GM19397 (cell line): ENCODE measurements at regions not wholly inside any gene's neighbourhood (a gene's known extent, or its start where the extent isn't known, plus 50 kb on each side); places are given as distances from the start of the nearest gene placed in this dataset.
"Not testable (repeated sequence)": the region's sequence is repeated elsewhere in the genome, so short reads cannot be mapped to it uniquely, and the experiment has no call there.

ENCODE experiments used
- ATAC-seq: cut with Tn5 transposase; IDR thresholded peaks from one replicate; pipeline ENCODE4 v1.9.1; 2021; ENCODE audit warnings: mild to moderate bottlenecking, moderate library complexity; ENCODE audit not compliant: unreplicated experiment

DNA sequence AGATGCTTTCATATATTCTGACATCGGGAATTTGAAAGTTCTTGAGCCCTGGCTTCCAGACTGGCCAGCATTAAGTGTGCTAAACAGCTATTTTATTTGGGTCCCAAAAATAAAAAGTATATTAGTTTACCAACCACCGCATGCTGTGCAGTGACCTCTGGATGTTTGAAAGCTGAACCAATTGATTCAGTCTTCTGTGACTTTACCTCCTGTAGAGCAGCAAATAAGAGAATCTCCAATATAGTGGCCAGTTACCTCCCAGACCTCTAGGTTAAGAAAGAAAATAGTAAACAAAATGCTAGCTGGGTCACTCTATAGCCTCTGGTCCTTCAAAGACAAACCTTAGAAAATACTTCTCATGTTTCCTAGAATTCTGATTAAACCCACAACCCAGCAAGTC is 424.6 kb upstream of the NFE2L3 start:
- ATAC-seq: no peak

DNA sequence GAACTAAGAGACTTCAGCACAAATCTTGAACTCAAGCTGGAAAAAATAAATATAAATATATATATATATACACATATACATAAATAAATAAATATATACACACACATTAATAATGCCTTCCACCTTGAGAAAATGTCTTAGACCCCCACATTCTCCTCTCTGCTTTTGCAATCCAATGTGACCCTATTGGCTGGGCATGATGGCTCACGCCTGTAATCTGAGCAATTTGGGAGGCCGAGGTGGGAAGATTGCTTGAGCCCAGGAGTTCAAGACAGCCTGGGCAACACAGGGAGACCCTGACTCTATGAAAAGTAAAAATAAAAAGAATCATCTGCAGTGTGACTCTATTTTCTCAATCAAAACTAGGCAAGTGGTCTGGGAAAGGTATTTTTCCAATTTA is 424.1 kb upstream of the NFE2L3 start:
- no peak for ATAC-seq

DNA sequence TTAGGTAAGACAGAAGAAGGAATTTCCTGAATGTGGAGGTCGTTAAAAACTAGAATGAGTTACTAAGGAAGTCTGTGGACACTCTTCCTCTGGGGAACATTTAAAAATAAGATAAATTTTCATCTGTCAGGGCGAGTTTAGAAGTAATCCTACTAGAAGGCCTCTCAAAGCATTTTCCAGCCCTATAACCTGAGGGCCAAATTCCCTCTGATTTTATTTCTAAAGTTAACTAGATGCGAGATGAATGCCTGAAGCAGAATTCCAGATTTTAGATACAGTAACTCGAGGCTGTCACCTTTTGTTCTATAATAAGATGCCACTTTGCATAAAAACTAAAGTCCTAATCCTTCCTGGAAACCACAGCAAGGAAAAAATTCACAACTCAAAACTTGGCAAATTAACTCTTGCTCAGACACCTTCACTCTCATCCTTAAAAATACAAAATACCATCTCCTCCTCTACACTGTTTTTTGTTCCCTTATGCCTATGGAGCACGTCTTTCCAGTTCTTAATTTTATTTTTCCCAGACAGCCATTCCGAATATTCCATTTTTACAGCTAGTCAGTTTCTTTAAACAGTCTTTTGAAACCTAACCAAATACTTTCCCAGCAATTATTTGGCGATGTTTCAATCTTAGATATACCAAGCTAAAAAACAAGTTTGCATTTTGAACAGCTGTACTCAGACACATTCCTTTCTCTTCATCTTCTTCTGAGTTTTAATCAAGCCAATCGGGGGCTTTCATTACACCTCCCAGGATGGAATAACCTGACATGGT is 420.7 kb upstream of the NFE2L3 start:
- ATAC-seq: no peak

DNA sequence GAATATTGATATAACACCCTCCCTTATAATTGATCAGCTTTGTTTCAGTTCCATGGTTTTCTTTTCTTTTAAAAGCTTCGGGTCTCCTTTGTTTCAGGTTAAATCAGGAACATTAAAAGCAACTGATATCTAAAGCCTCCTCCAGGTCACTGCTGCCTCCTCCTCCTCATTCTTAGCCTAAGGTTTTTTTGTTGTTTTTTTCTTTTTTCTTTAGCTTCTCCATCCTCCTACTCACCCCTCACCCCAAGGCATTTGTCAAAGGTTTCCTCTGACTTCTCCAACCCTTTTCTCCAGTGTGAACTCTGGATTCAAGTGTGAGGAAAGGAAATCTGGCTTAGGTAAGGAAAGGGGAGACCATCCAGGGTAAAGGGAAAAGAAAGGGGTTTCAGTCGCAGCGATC is 420.2 kb upstream of the NFE2L3 start:
- no peak for ATAC-seq

DNA sequence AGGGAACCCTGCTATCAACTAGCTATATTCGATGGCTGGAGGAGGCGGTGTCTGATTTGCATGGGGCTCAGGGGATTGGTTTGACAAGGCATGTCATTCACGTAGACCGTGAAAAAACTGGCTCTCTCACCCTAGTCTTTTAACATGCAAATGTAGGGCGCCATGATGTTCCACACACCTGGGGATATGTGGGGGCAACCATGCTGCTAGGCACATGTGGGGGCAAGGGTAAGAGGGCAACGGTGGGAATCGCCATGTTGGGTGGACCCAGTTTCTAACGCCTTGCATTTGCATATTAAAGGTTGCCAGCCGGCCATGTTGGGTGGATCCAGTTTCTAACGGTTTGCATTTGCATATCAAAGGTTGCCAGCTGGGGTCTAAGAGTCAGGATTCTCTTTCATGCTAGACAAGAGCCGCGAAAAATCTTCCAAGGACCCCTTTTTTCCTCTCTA is 419.2 kb upstream of the NFE2L3 start:
- ATAC-seq: no peak

DNA sequence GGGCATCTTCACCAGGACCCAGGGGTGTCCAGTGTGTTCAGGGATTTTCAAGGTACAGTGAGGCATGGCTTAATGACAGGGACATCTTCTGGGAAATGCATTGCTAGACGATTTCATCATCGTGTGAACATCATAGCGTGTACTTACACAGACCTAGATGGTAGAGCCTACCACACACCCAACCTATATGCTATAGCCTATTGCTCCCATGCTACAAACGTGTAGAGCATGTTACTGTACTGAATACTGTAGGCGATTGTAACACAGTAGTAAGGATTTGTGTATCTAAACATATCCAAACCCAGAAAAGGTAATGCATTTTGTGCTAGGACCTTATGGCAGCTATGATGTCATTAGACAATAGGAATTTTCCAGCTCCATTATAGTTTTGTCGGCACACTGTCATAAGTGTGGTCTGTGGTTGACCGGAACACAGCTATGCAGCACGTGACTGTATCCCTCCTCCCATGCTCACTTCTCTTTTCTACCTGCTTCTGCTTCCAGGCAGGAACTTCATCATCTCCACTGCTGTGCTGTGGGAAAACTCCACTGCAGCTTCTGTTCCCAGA is 416.2 kb upstream of the NFE2L3 start:
- ATAC-seq: no peak

DNA sequence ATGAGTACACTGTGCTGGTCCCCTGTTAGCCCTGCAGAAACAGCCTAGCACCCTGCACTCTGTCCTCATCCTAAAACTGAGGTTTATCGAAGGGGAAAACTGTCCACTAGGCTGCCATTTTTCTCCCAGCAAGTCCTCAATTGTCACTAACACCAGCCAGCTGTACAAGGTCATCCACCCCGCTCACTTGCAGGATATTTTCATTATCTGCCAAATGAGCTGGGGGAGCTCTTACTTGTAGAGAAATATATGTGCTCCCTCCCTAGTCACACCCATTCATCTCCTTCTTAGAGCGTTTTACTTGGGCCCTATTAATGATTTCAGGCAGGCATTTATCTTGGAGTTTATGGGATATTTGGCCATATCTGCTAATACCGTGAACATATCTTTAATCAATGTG is 413.5 kb upstream of the NFE2L3 start:
- ATAC-seq: no peak

DNA sequence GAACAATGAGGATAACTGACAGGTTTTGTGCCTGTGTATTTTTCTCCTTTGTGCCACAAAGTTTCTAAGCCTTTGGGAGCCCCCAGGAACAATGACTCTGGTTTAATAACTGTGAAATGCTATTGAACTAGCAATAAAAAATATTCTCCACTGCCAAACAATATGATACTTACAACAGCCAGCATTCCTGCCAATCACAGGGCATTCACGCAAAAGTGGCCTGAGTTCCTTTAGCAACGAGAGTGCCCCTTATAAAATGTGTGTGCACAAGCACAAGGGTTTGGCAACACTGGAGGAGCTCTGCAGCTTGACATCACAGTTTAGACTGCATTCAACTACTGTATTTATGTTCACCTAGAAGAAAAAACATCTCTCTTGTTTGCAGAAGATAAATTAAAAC is 412.9 kb upstream of the NFE2L3 start:
- ATAC-seq: no peak

DNA sequence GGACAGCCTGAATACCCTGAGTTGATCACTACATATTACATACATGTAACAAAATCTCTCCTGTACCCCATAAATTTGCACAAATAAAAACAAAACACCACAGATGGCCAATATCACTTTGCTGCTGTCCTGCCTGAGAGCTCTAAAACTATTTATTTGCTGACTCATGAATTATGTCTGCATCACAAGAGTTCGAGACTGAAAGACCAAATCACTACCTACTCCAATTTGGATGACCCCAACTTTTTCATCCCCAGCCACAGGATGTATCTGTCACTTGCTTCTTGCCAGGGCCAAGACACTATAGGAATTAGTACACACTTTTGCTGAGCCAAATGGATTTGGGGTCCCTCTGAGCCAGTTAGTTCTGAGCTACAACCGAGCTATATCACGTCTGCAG is 409.7 kb upstream of the NFE2L3 start:
- ATAC-seq: no peak

DNA sequence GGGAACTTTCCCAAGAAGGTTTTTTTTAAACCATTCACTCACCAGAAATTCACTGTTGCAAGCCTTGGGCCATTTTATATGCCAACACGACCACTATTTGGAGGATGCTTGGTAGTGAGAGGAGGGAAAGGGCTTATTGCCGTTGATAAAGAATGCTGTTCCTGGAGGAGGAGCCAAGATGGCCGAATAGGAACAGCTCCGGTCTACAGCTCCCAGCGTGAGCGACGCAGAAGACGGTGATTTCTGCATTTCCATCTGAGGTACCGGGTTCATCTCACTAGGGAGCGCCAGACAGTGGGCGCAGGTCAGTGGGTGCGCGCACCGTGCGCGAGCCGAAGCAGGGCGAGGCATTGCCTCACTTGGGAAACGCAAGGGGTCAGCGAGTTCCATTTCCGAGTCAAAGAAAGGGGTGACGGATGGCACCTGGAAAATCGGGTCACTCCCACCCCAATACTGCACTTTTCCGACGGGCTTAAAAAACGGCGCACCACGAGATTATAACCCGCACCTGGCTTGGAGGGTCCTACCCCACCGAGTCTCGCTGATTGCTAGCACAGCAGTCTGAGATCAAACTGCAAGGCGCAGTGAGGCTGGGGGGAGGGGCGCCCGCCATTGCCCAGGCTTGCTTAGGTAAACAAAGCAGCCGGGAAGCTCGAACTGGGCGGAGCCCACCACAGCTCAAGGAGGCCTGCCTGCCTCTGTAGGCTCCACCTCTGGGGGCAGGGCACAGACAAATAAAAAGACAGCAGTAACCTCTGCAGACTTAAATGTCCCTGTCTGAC is 408.1 kb upstream of the NFE2L3 start:
- not testable (repeated sequence) for ATAC-seq

DNA sequence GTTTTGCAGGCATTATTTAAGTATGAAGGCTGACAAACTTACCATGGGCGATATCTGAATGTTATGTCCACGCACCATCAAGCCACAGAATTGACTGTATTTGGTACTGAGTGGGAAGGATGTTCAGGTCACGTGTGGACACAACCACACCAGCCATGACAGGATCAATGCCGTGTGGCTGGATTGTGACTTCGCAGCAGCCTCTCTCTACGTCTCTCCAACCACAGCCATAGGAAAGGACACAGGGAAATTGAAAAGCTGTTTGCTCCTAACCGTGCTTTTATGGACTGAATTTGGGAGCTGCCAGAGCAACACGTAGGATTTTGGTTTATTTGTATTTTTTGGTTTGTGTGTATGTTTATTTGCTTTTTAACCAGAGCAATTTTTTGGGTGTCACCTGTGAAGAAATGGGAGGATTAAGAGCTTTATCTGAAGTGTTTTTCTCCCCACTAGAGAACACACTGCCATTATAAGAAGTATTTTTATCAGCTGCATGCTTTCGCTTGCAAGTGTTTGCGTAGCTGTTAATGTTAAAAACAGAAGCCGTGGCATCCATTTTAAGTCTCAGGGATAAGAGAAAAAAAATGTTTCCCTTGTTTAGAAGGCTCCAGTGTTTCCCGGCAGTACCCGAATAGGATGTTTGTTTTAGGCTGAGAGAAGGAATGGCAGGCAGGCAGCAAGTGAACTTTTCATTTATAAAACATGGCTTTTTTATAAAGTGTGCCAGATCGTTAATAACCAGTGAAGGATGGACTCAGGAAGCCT is 401.1 kb upstream of the NFE2L3 start:
- no peak for ATAC-seq

DNA sequence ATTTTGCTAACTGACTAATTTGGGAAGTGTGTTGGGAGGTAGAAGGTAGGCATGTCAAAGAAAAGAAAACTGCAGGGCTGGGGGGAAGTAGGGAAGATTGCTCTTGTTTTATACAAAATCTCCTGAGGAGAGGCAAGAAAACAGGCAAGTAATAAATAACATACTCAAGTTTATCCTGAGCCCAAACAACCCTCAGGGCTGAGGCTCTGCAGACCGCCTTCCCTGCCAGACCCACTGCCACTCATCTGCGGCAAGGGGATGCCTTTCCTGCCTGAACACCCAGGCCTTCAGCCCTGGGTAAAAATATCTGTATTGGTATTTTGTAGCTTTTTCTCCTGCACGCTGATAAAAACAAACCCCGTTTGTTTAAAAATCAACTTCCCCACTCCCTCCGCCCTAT is 399.8 kb upstream of the NFE2L3 start:
- no peak for ATAC-seq

DNA sequence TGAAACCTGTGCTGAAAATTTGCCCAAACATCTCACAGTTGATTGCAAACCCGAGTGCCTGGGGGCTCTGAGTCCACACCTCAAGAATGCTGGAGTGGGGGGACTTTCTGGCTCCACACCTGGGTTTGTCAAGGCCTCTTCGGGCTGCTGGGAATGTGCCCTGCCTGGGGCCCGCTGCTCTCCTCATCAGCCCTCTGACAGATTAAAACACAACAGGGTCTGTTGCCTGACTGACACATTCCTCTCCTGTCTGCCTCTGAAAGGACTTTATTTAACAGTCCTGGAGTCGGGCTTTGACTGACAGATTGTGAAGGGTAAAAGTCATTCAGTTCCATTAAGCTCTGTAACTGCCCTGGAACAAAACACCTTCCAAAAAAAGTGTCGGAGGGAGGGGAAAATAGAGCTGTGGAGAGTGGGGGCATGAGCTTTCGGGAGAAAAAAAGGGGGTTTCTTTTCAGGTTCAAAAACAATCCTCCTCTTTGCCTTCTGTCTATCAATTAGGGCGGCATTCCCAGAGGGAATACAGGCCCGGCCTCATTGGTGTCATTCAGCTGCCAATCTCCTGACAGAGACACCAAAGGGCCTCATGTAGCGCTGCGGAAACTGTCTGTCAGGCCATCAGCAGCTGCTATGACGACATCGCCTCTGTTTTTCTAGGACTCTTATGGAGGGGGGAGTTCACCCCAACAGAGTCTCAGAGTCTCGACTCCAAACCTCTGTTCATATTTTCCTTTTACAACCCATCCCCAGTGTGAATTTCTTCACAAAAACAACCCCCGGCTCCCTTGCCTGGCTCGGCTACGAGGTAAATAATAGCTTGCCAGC is 398.8 kb upstream of the NFE2L3 start:
- ATAC-seq: no peak

DNA sequence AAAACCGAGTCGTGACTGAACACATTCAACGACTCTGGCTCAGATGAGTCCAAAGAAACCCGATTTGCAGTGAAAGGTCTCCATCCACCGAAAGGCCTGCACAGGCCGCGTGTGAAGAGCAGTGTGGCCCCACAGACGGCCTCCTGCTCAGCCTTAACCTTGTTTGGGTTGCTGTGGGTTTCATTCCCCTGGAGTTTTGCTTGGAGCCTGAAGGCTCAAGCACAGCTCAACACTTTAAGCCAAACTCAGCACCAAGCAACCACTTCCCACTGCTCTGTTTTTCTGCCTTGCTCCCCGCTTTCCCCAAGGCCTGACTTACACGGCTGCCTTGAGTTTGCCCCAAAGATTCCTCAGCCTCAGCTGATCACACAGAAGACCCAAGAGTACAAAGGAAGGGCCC is 398.2 kb upstream of the NFE2L3 start:
- no peak for ATAC-seq

DNA sequence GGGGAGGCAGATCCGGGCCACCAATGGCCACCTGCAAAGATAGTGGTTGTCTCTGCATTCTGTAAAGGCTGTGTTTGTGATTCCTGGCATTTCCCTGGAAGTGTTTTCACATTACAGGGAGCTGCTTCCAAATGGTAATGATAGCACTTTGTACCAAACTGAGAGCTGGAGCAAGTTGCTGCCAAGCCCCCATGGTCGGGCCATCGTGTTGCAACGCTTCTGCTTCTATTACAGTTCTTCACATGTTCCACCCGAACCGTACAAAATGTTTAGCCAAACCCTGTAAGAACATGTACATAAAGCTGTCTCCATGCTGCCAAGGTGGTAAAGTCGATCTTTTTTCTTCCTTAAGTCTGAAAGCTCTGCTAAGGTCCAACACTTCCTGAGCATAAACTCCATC is 397.7 kb upstream of the NFE2L3 start:
- no peak for ATAC-seq

DNA sequence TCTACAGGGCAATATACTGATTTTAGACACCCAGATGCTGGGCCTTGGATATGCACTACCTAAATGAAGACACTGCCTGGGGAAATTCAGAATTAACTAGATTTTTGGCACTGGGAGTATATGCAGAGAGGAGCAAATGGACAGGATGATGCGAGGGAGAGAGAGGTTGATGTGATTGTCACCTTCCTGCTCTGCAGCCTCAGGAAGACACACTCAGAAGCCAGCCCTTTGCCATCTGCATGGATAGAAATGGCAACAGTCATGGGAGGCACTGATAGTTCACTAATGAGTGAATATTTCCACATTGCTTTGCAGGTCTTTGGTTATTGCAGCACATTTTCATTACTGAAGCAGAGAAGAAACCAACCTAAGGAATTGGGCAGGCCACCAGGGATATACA is 397.2 kb upstream of the NFE2L3 start:
- ATAC-seq: no peak

DNA sequence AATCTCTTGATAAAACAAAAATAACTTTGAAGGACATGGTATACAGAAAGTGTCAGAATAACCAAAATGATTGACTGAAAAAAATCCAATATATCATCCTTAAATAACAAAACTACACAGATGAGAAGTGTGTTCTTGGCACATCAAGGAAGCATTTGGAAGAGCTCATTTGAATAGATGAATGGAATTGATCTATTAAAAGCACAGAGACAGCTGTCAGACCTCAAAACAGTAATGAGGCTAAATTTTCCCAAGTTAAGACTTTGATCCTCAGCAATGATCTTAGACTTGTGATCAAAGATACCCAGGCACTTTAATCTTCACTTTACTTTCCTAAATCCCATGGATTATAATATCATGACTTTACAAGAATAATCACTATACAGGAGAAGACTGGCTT is 395.4 kb upstream of the NFE2L3 start:
- ATAC-seq: no peak

DNA sequence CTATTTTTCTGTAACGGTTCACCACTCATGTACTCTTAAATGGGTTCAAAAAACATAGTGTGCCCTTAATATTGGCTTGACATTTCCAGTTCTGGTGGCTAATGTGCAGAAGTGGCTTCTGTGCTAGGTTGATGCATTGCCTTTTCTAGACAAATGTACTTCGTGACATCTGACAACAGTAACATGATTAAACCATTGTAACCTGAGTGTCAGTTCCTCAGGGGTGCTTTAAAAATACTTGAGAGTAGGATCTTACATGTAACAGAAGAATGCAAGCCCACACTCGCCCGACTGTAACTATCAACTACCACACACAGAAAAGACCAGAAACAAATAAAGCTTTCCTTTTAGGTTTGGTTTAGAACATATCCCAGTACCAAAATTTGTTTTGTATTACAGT is 393.4 kb upstream of the NFE2L3 start:
- no peak for ATAC-seq

DNA sequence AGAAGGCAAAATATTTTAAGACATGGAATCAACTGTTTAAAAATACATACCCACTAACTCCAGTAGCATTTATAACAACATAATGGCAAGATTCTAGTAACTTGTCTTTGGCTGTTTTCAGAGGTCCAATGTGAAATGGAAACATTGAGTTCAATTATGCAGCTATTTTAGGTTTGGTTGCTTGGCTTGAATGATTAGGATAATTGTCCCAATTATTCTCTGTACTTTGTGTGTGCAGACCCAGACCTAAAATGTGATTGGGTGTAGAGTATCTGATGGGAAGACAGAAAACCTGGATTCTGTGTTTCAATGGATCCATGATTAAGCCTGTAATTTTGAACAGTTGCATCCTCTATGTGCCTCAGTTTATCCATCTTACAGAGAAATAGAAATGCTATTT is 392.7 kb upstream of the NFE2L3 start:
- ATAC-seq: no peak

DNA sequence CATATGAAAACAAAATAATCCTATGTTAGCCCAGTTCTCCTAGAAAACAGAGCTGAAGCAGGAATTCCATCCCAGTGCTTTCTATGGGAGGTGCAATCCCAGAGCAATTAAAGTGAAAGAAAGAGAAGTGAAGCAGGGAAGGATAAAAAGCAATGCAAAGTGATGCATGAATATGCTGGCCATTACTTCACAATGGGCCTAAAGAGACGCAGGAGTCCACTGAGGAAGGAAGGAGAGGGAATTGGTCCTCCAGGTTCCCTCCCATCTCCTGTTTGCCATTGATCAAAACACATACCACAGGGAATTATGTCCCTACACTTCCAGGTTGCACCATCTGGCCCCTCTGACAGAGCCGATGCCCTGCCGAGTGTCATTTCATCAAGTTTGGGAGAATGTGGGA is 392.2 kb upstream of the NFE2L3 start:
- ATAC-seq: no peak
